HCT116 (cell line): ENCODE measurements at regions not wholly inside any gene's neighbourhood (a gene's known extent, or its start where the extent isn't known, plus 50 kb on each side); places are given as distances from the start of the nearest gene placed in this dataset.

Experiments
- ATAC-seq: fragments of 200-7000 bp; cut with Tn5 transposase; 2 replicates; pipeline ENCODE4 v1.9.1; 2020; ENCODE audit warnings: mild to moderate bottlenecking, moderate library complexity
- BruUV-seq: library from RNA; stranded (reverse); fragments of 400-500 nt; replicated peaks from 2 replicates; lab custom pipeline; 2021; lab: Mats Ljungman, UMichigan
- CTCF ChIA-PET: fragments of 300-600 bp; sonication (Branson Sonifier 250); formaldehyde crosslinking; loops from one replicate; lab custom pipeline; 2021; ENCODE audit warnings: antibody characterized with exemption; lab: Charles Lee
- POLR2A ChIA-PET: fragments of 300-600, 350-600 bp; sonication (Branson Sonifier 250); formaldehyde crosslinking; loops from one replicate; lab custom pipeline; 2021; ENCODE audit warnings: antibody characterized with exemption; lab: Charles Lee
- RAD21 ChIA-PET, 2 experiments: fragments of 300-600 bp; sonication (Branson Sonifier 250); formaldehyde crosslinking; loops; one replicate each; lab custom pipeline; 2023; ENCODE audit warnings: low total read pairs in 2 of 2; ENCODE audit not compliant: uncharacterized antibody in 2 of 2, unreplicated experiment in 2 of 2, low non-redundant PET in 1 of 2; lab: Charles Lee
- DNase-seq: peaks from one replicate; pipeline ENCODE4 v3.0.0-alpha.2; 2010; ENCODE audit warnings: low read depth, low spot score
- H2AFZ ChIP-seq: fragments of 200-600 bp; shearing (Covaris generic), sonication (generic); 2 replicates; pipeline ENCODE4 v1.6.1; 2017; ENCODE audit warnings: low read depth, mixed run types, mixed read lengths, antibody characterized with exemption, low read length; ENCODE audit not compliant: poor library complexity, severe bottlenecking
- H3K27ac ChIP-seq: 2 replicates; pipeline ENCODE4 v1.5.1; 2012; ENCODE audit warnings: low read depth, low read length
- H3K27me3 ChIP-seq: fragments of 200-600 bp; sonication (generic); 2 replicates; pipeline ENCODE4 v1.6.1; 2016; ENCODE audit warnings: mixed run types, low read length, mixed read lengths; ENCODE audit not compliant: insufficient read depth
- H3K36me3 ChIP-seq, 2 experiments: fragments of 200-500 bp in 1 of 2; fragments of 200-600 bp in 1 of 2; sonication (Bioruptor generic) in 1 of 2; sonication (generic) in 1 of 2; 2 replicates each; pipeline versions ENCODE4 v1.5.1 to v1.6.1; 2014 to 2016; ENCODE audit warnings: low read length in 2 of 2, inconsistent platforms in 1 of 2, mixed read lengths in 1 of 2, mixed run types in 1 of 2; ENCODE audit not compliant: insufficient read depth in 2 of 2, control insufficient read depth in 1 of 2
- H3K4me1 ChIP-seq, 2 experiments: fragments of 200-600 bp in 1 of 2; sonication (generic) in 1 of 2; 2 replicates each; pipeline versions ENCODE4 v1.5.1 to v1.6.1; 2012 to 2017; ENCODE audit warnings: low read length in 2 of 2, inconsistent platforms in 1 of 2, mild to moderate bottlenecking in 1 of 2, mixed read lengths in 1 of 2, mixed run types in 1 of 2, moderate library complexity in 1 of 2; ENCODE audit not compliant: insufficient read depth in 2 of 2, control insufficient read depth in 1 of 2
- H3K4me2 ChIP-seq: fragments of 200-600 bp; sonication (generic); 2 replicates; pipeline ENCODE4 v1.6.1; 2017; ENCODE audit warnings: mixed run types, low read length, mixed read lengths
- H3K4me3 ChIP-seq, 2 experiments: fragments of 200-600 bp in 1 of 2; sonication (generic) in 1 of 2; replicated peaks in 1 of 2; 2 replicates each; pipeline ENCODE4 v1.5.1; 2011 to 2016; ENCODE audit warnings: low read length in 2 of 2, control low read depth in 1 of 2, low read depth in 1 of 2, mild to moderate bottlenecking in 1 of 2, mixed read lengths in 1 of 2, mixed run types in 1 of 2
- H3K79me2 ChIP-seq: fragments of 200-600 bp; sonication (generic); 2 replicates; pipeline ENCODE4 v1.6.1; 2017; ENCODE audit warnings: mild to moderate bottlenecking, mixed run types, low read length, moderate library complexity, mixed read lengths; ENCODE audit not compliant: insufficient read depth
- H3K9ac ChIP-seq: fragments of 200-600 bp; sonication (generic); 2 replicates; pipeline ENCODE4 v1.6.1; 2016; ENCODE audit warnings: low read length, mixed read lengths
- H3K9me2 ChIP-seq: fragments of 200-600 bp; sonication (generic), shearing (Covaris generic); 2 replicates; pipeline ENCODE4 v1.6.1; 2017; ENCODE audit warnings: mixed run types, mild to moderate bottlenecking, moderate library complexity; ENCODE audit not compliant: insufficient read depth
- H3K9me3 ChIP-seq, 2 experiments: fragments of 200-500 bp in 1 of 2; fragments of 200-600 bp in 1 of 2; sonication (Bioruptor generic) in 1 of 2; sonication (generic) in 1 of 2; 2 replicates each; pipeline ENCODE4 v1.6.1; 2014 to 2017; ENCODE audit warnings: low read length in 2 of 2, mixed read lengths in 2 of 2, inconsistent platforms in 1 of 2, low read depth in 1 of 2, mild to moderate bottlenecking in 1 of 2, mixed run types in 1 of 2, moderate library complexity in 1 of 2; ENCODE audit not compliant: control insufficient read depth in 1 of 2, insufficient read depth in 1 of 2
- H4K20me1 ChIP-seq: fragments of 200-600 bp; sonication (generic), shearing (Covaris generic); 2 replicates; pipeline ENCODE4 v1.6.1; 2017; ENCODE audit warnings: mixed run types, mild to moderate bottlenecking, moderate library complexity; ENCODE audit not compliant: insufficient read depth
- ATF3 ChIP-seq: IDR thresholded peaks from 2 replicates; pipeline ENCODE4 v1.6.1; 2012
- EGR1 ChIP-seq: IDR thresholded peaks from 2 replicates; pipeline ENCODE4 v1.6.1; 2012; ENCODE audit warnings: low read depth
- EZH2 ChIP-seq: fragments of 200-600 bp; sonication (generic); IDR thresholded peaks from 2 replicates; pipeline ENCODE4 v1.6.1; 2017; ENCODE audit warnings: antibody characterized with exemption, mixed run types
- JUND ChIP-seq: IDR thresholded peaks from 2 replicates; pipeline ENCODE4 v1.6.1; 2012
- POLR2A ChIP-seq: IDR thresholded peaks from 2 replicates; pipeline ENCODE4 v1.7.0; 2011; ENCODE audit warnings: borderline replicate concordance; ENCODE audit not compliant: insufficient read depth, insufficient read length; ENCODE audit errors: extremely low read depth
- POLR2AphosphoS5 ChIP-seq: IDR thresholded peaks from 2 replicates; pipeline ENCODE4 v1.6.1; 2011; ENCODE audit warnings: mild to moderate bottlenecking, low read depth, low read length, moderate library complexity
- RAD21 ChIP-seq: IDR thresholded peaks from 2 replicates; pipeline ENCODE4 v1.6.1; 2012; ENCODE audit warnings: low read depth, mild to moderate bottlenecking
- TCF7L2 ChIP-seq: IDR thresholded peaks from 2 replicates; pipeline ENCODE4 v1.7.0; 2011; ENCODE audit warnings: borderline replicate concordance, inconsistent platforms; ENCODE audit not compliant: insufficient read depth, insufficient read length; ENCODE audit errors: extremely low read depth
- YY1 ChIP-seq: IDR thresholded peaks from 2 replicates; pipeline ENCODE4 v1.6.1; 2011; ENCODE audit warnings: low read length, low read depth, moderate library complexity, mild to moderate bottlenecking; ENCODE audit not compliant: insufficient replicate concordance; ENCODE audit errors: extremely low read depth
- intact Hi-C: fragments of 100-400 bp; cut with micrococcal nuclease; formaldehyde crosslinking; loops from 2 replicates; pipeline ENCODE4 v1.10.0; 2022

DNA sequence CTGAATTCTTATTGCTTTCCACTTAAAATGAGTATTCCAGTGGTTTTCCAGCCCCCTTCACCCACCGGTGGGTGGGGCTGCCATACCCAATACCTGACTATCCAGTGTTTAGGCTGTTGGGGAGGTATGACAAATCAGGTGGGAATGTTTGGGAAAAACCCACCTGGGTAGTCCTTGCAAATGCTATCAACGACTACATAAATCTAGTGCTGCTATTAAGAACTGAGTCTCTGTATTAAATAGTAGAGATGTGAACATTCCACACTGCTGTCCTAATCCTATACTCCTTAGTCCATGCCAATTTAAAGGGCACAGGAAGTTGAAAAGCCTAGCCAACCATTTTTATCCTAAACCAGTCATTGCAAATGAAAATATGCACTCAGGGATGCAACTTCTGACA is 126.6 kb downstream of the AXIN2 start (continued):
- TF ChIP-seq YY1 (no peak), POLR2A (no peak), EGR1 (no peak)

GRCh38 chr17:65434251-65434650 is 127.2 kb downstream of the AXIN2 start:
- H3K4me1 ChIP-seq = peaks cover 26 to 28% of the 10 kb centered on the region in 2 experiments
- peak overlapping the region; percentile 67; the same call in 1 of the 2 replicates for H3K27ac ChIP-seq
- peaks cover 0 to 7% of the 10 kb centered on the region in 2 experiments; a peak in 1 of 4 replicates for H3K9me3 ChIP-seq
- DNase-seq (no peak), ATAC-seq (peak; percentile 55)
- no TSS peak for BruUV-seq
- no peaks in the 10 kb centered on the region for H3K79me2 ChIP-seq
- ChIA-PET RAD21 (no interaction called here), POLR2A (no interaction called here), CTCF (no interaction called here)
- no peaks in the 10 kb centered on the region for H3K9me2 ChIP-seq
- H3K27me3 ChIP-seq = no peaks in the 10 kb centered on the region
- intact Hi-C loops = no loop called here
- no peaks in the 10 kb centered on the region for H4K20me1 ChIP-seq
- H3K9ac ChIP-seq = no peak overlapping the region
- H3K4me3 ChIP-seq = no peak overlapping the region
- no peak overlapping the region for H2AFZ ChIP-seq
- H3K4me2 ChIP-seq = peak overlapping the region; percentile 30
- H3K36me3 ChIP-seq = no peaks in the 10 kb centered on the region
- no peak for TF ChIP-seq YY1
- TF ChIP-seq POLR2AphosphoS5 = no peak
- TF ChIP-seq JUND = no peak
- no peak for TF ChIP-seq EZH2
- TF ChIP-seq TCF7L2 = peak; percentile 81
- TF ChIP-seq ATF3 = no peak

GRCh38 chr17:65433592-65433991 is 127.9 kb downstream of the AXIN2 start:
- H2AFZ ChIP-seq = no peak overlapping the region
- no peaks in the 10 kb centered on the region for H3K36me3 ChIP-seq
- H4K20me1 ChIP-seq = no peaks in the 10 kb centered on the region
- H3K9ac ChIP-seq = no peak overlapping the region
- H3K9me3 ChIP-seq = peaks cover 0 to 7% of the 10 kb centered on the region in 2 experiments; a peak in 1 of 4 replicates
- peak overlapping the region; percentile 30; the same call in 1 of the 2 replicates for H3K4me2 ChIP-seq
- H3K27ac ChIP-seq = peak overlapping the region; percentile 67
- BruUV-seq = no TSS peak
- ChIA-PET CTCF (no interaction called here), POLR2A (no interaction called here)
- no peaks in the 10 kb centered on the region for H3K79me2 ChIP-seq
- H3K4me3 ChIP-seq = no peak overlapping the region
- no peak for TF ChIP-seq JUND
- no peak for TF ChIP-seq RAD21
- TF ChIP-seq TCF7L2 = peak; percentile 43
- no peak for TF ChIP-seq ATF3
- TF ChIP-seq, all 23 proteins: peak for 1
- intact Hi-C loops = no loop called here
- ATAC-seq (peak; percentile 24; the same call in 1 of the 2 replicates), DNase-seq (no peak)
- peaks cover 21 to 22% of the 10 kb centered on the region in 2 experiments for H3K4me1 ChIP-seq
- RAD21 ChIA-PET = no interaction called here
- no peaks in the 10 kb centered on the region for H3K9me2 ChIP-seq
- H3K27me3 ChIP-seq = no peaks in the 10 kb centered on the region
